ENCODE measurements at regions not wholly inside any gene's neighbourhood (a gene's known extent, or its start where the extent isn't known, plus 50 kb on each side); places are given as distances from the start of the nearest gene placed in this dataset.

GRCh38 chr17:36746381-36747053 is 145.1 kb downstream of the MRM1 start:
- FAIRE-seq (no peak), DNase-seq (ENCODE audit: low read depth) (no peak)
- no peaks in the 10 kb centered on the region for H3K36me3 ChIP-seq (ENCODE audit: control insufficient read depth, insufficient read depth, low read length)
- no peak overlapping the region for H3K4me3 ChIP-seq (ENCODE audit: low read depth, low read length)
- H3K27me3 ChIP-seq (ENCODE audit: control insufficient read depth, insufficient read depth, low read length) = peaks cover 13% of the 10 kb centered on the region
- no peak for TF ChIP-seq CTCF (IDR thresholded peaks at IDR 0.05; ENCODE audit: insufficient read depth, low read length, severe bottlenecking)

GRCh38 chr17:36747861-36748260 is 146.5 kb downstream of the MRM1 start:
- Histone ChIP-seq H3K27me3 (ENCODE audit: control insufficient read depth, insufficient read depth, low read length) (peaks cover 13% of the 10 kb centered on the region), H3K36me3 (ENCODE audit: control insufficient read depth, insufficient read depth, low read length) (no peaks in the 10 kb centered on the region), H3K4me3 (ENCODE audit: low read depth, low read length) (no peak overlapping the region)
- DNase-seq (ENCODE audit: low read depth) (no peak), FAIRE-seq (no peak)
- no peak for TF ChIP-seq CTCF (IDR thresholded peaks at IDR 0.05; ENCODE audit: insufficient read depth, low read length, severe bottlenecking)

GRCh38 chr17:36748272-36748671 is 146.9 kb downstream of the MRM1 start:
- FAIRE-seq = no peak
- DNase-seq (ENCODE audit: low read depth) = no peak
- Histone ChIP-seq H3K27me3 (ENCODE audit: control insufficient read depth, insufficient read depth, low read length) (peaks cover 13% of the 10 kb centered on the region), H3K4me3 (ENCODE audit: low read depth, low read length) (no peak overlapping the region), H3K36me3 (ENCODE audit: control insufficient read depth, insufficient read depth, low read length) (no peaks in the 10 kb centered on the region)
- TF ChIP-seq CTCF (IDR thresholded peaks at IDR 0.05; ENCODE audit: insufficient read depth, low read length, severe bottlenecking) = no peak

GRCh38 chr17:36749493-36749892 is 148.1 kb downstream of the MRM1 start:
- no peaks in the 10 kb centered on the region for H3K36me3 ChIP-seq (ENCODE audit: control insufficient read depth, insufficient read depth, low read length)
- no peak for TF ChIP-seq CTCF (IDR thresholded peaks at IDR 0.05; ENCODE audit: insufficient read depth, low read length, severe bottlenecking)
- no peak overlapping the region for H3K4me3 ChIP-seq (ENCODE audit: low read depth, low read length)
- H3K27me3 ChIP-seq (ENCODE audit: control insufficient read depth, insufficient read depth, low read length) = peaks cover 13% of the 10 kb centered on the region
- FAIRE-seq (no peak), DNase-seq (ENCODE audit: low read depth) (no peak)

GRCh38 chr17:36750316-36750885 is 149.0 kb downstream of the MRM1 start:
- peaks cover 13% of the 10 kb centered on the region for H3K27me3 ChIP-seq (ENCODE audit: control insufficient read depth, insufficient read depth, low read length)
- no peak for TF ChIP-seq CTCF (IDR thresholded peaks at IDR 0.05; ENCODE audit: insufficient read depth, low read length, severe bottlenecking)
- H3K4me3 ChIP-seq (ENCODE audit: low read depth, low read length) = no peak overlapping the region
- FAIRE-seq (no peak), DNase-seq (ENCODE audit: low read depth) (no peak)
- H3K36me3 ChIP-seq (ENCODE audit: control insufficient read depth, insufficient read depth, low read length) = no peaks in the 10 kb centered on the region

Data from bronchial epithelial cell (primary cell).